CD4-positive, alpha-beta T cell (primary cell): ENCODE measurements at regions not wholly inside any gene's neighbourhood (a gene's known extent, or its start where the extent isn't known, plus 50 kb on each side); places are given as distances from the start of the nearest gene placed in this dataset.

ENCODE experiments used
- ATAC-seq: fragments of 200-7000 bp; cut with Tn5 transposase; one replicate; pipeline ENCODE4 v1.10.0; 2022; ENCODE audit warnings: mild to moderate bottlenecking; ENCODE audit not compliant: poor library complexity
- CTCF ChIA-PET: fragments of 350-600 bp; sonication (Branson Sonifier 250); formaldehyde crosslinking; loops from one replicate; lab custom pipeline; 2021; ENCODE audit warnings: antibody characterized with exemption, inconsistent platforms; lab: Charles Lee
- POLR2A ChIA-PET: fragments of 350-600 bp; sonication (Branson Sonifier 250); formaldehyde crosslinking; loops from one replicate; lab custom pipeline; 2021; ENCODE audit warnings: antibody characterized with exemption, inconsistent platforms; lab: Charles Lee
- DNase-seq, 14 experiments: peaks; one replicate each; pipeline ENCODE4 v3.0.0-alpha.2; 2013 to 2020; ENCODE audit warnings: mixed read lengths in 2 of 14
- H3K27ac ChIP-seq, 2 donors: one replicate each; pipeline versions ENCODE4 v1.5.1 to v1.7.0; 2013; ENCODE audit warnings: low read length in 2 of 2, low read depth in 1 of 2, mild to moderate bottlenecking in 1 of 2
- H3K27me3 ChIP-seq, 2 experiments: 1 replicate in 1 of 2; 2 replicates in 1 of 2; pipeline versions ENCODE4 v1.6.1 to v1.7.0; 2013; ENCODE audit warnings: low read length in 2 of 2, control low read depth in 1 of 2, mild to moderate bottlenecking in 1 of 2, moderate library complexity in 1 of 2; ENCODE audit not compliant: insufficient read depth in 2 of 2, control insufficient read depth in 1 of 2
- H3K36me3 ChIP-seq: one replicate; pipeline ENCODE4 v1.6.1; 2013; ENCODE audit warnings: low read length, control low read depth; ENCODE audit not compliant: insufficient read depth
- H3K4me1 ChIP-seq: one replicate; pipeline ENCODE4 v1.6.1; 2013; ENCODE audit warnings: low read length, control low read depth; ENCODE audit not compliant: insufficient read depth
- H3K4me3 ChIP-seq: one replicate; pipeline ENCODE4 v1.5.1; 2013; ENCODE audit warnings: mild to moderate bottlenecking, low read length, moderate library complexity
- H3K9me3 ChIP-seq, 2 experiments: 1 replicate in 1 of 2; 2 replicates in 1 of 2; pipeline versions ENCODE4 v1.6.1 to v1.7.0; 2013; ENCODE audit warnings: low read length in 2 of 2, mild to moderate bottlenecking in 2 of 2, control low read depth in 1 of 2, moderate library complexity in 1 of 2; ENCODE audit not compliant: control insufficient read depth in 1 of 2, insufficient read depth in 1 of 2
- H3K27ac Mint-ChIP-seq: one replicate; pipeline ENCODE4 v1.8.0; 2020; ENCODE audit warnings: mixed read lengths
- H3K27me3 Mint-ChIP-seq: one replicate; pipeline ENCODE4 v1.8.0; 2021; ENCODE audit warnings: mixed read lengths
- H3K36me3 Mint-ChIP-seq: one replicate; pipeline ENCODE4 v1.8.0; 2021; ENCODE audit warnings: low read depth, mixed read lengths
- H3K4me1 Mint-ChIP-seq: one replicate; pipeline ENCODE4 v1.8.0; 2021; ENCODE audit warnings: low read depth, mixed read lengths
- H3K4me3 Mint-ChIP-seq: one replicate; pipeline ENCODE4 v1.8.0; 2020; ENCODE audit warnings: mild to moderate bottlenecking, mixed read lengths
- H3K9me3 Mint-ChIP-seq: one replicate; pipeline ENCODE4 v1.8.0; 2020; ENCODE audit warnings: mixed read lengths
- intact Hi-C, 2 experiments: fragments of 100-400 bp; cut with DNase I in 1 of 2; cut with micrococcal nuclease in 1 of 2; formaldehyde crosslinking; loops; one replicate each; pipeline versions ENCODE4 v1.15.1 to v1.9.0; 2023 to 2025; cut with DNase I, micrococcal nuclease
- TF ChIP-seq, protein P1 (sequence below): fragments of 200-600 bp; IDR thresholded peaks from one replicate; pipeline ENCODE4 v1.8.0; 2022; ENCODE audit warnings: antibody characterized with exemption, mild to moderate bottlenecking

DNA sequence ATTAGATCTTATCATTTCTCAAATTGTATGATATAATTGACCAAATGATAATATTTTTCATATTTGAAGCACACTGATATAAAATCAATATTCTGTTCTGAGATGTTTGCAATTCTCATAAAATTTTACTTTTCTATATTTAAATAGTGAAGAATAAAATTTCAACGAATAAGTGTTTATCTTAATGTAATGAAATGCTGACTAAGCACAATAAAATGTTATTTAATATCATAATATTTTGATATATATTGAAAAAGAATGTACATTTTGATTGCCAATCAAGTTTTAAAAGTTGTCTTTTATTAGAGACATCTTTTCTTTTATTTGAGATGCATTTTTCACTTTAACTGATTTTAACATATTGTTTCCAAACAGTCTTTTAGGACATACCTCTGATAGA lies 416.1 kb downstream of the TAF11L14 start:
- no peaks in the 10 kb centered on the region for H3K9me3 ChIP-seq
- ATAC-seq (no peak), DNase-seq (no peak)
- no peaks in the 10 kb centered on the region for H3K27me3 ChIP-seq
- POLR2A ChIA-PET: no interaction called here
- Mint-ChIP-seq H3K27ac (no peak overlapping the region), H3K4me1 (no peaks in the 10 kb centered on the region), H3K4me3 (no peak overlapping the region), H3K9me3 (peaks cover 7% of the 10 kb centered on the region), H3K36me3 (no peaks in the 10 kb centered on the region), H3K27me3 (no peaks in the 10 kb centered on the region)
- H3K36me3 ChIP-seq: no peaks in the 10 kb centered on the region
- H3K4me1 ChIP-seq: no peaks in the 10 kb centered on the region
- no peak overlapping the region for H3K27ac ChIP-seq
- intact Hi-C loops: no loop called here
- CTCF ChIA-PET: no interaction called here
- no peak overlapping the region for H3K4me3 ChIP-seq
- TF ChIP-seq, protein P1, sequence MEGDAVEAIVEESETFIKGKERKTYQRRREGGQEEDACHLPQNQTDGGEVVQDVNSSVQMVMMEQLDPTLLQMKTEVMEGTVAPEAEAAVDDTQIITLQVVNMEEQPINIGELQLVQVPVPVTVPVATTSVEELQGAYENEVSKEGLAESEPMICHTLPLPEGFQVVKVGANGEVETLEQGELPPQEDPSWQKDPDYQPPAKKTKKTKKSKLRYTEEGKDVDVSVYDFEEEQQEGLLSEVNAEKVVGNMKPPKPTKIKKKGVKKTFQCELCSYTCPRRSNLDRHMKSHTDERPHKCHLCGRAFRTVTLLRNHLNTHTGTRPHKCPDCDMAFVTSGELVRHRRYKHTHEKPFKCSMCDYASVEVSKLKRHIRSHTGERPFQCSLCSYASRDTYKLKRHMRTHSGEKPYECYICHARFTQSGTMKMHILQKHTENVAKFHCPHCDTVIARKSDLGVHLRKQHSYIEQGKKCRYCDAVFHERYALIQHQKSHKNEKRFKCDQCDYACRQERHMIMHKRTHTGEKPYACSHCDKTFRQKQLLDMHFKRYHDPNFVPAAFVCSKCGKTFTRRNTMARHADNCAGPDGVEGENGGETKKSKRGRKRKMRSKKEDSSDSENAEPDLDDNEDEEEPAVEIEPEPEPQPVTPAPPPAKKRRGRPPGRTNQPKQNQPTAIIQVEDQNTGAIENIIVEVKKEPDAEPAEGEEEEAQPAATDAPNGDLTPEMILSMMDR: no peak

DNA sequence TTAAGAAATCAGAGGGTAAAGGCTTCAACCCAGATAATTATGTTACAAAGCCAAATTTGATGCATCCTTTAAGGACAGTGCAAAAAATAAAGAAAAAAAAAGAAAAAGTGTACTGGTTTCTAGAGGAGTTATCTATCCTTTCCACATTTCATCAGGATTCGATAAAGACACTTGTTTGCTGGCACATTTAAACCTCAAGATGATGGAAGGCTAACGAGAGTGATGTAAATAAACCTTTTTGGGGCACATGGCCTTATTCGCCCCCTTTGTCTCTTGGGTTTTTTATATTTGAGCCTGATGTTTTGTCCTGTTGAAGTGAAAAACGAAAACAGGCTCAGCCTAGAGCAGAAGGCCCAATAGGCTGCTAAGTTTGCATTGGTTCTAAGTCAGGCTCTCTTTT lies 416.5 kb downstream of the TAF11L14 start:
- no peak overlapping the region for H3K27ac Mint-ChIP-seq
- Histone ChIP-seq H3K4me3 (no peak overlapping the region), H3K27ac (no peak overlapping the region), H3K4me1 (no peaks in the 10 kb centered on the region), H3K36me3 (no peaks in the 10 kb centered on the region), H3K27me3 (no peaks in the 10 kb centered on the region), H3K9me3 (no peaks in the 10 kb centered on the region)
- no peak for DNase-seq
- no peaks in the 10 kb centered on the region for H3K4me1 Mint-ChIP-seq
- intact Hi-C loops: no loop called here
- no peaks in the 10 kb centered on the region for H3K27me3 Mint-ChIP-seq
- no peaks in the 10 kb centered on the region for H3K36me3 Mint-ChIP-seq
- ATAC-seq: no peak
- H3K4me3 Mint-ChIP-seq: no peak overlapping the region
- ChIA-PET POLR2A (no interaction called here), CTCF (no interaction called here)
- TF ChIP-seq, protein P1: no peak
- H3K9me3 Mint-ChIP-seq: peaks cover 7% of the 10 kb centered on the region

DNA sequence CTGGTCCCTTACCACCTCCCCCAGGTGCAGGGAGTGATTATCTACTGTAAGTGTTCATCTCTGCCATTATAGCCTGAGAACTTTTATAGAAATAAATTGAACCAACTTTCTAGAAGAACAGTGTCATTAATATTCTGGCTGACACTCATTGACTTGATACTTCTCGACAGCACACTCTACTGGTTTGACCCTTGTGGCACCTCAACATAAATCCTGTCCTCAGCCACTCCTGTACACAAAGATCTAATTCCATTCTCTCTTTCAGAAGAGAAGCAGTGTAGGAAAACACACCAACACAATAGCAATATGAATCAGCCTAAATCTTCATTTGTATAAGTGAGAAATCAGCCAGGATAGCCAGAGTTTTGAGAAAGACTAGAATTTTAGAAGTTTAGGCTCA lies 417.7 kb downstream of the TAF11L14 start:
- Histone ChIP-seq H3K4me1 (no peaks in the 10 kb centered on the region), H3K27ac (no peak overlapping the region), H3K4me3 (no peak overlapping the region), H3K9me3 (no peaks in the 10 kb centered on the region), H3K27me3 (no peaks in the 10 kb centered on the region), H3K36me3 (no peaks in the 10 kb centered on the region)
- intact Hi-C loops: no loop called here
- POLR2A ChIA-PET: no interaction called here
- Mint-ChIP-seq H3K36me3 (no peaks in the 10 kb centered on the region), H3K27ac (no peak overlapping the region), H3K4me3 (no peak overlapping the region), H3K4me1 (no peaks in the 10 kb centered on the region), H3K27me3 (no peaks in the 10 kb centered on the region), H3K9me3 (peaks cover 5% of the 10 kb centered on the region)
- TF ChIP-seq, protein P1: no peak
- DNase-seq: no peak
- CTCF ChIA-PET: no interaction called here
- no peak for ATAC-seq
